ENCODE measurements at regions not wholly inside any gene's neighbourhood (a gene's known extent, or its start where the extent isn't known, plus 50 kb on each side); places are given as distances from the start of the nearest gene placed in this dataset.

GRCh38 chr3:8413337-8413926 is 88.2 kb upstream of the LMCD1 start:
- no peak for TF ChIP-seq CTCF (IDR thresholded peaks at IDR 0.05; ENCODE audit: poor library complexity)
- no peak for TF ChIP-seq EZH2 (IDR thresholded peaks at IDR 0.05; ENCODE audit: borderline replicate concordance)
- TF ChIP-seq EZH2phosphoT487 (IDR thresholded peaks at IDR 0.05; ENCODE audit: low read depth, severe bottlenecking, unreplicated experiment), result no peak
